ENCODE measurements at regions not wholly inside any gene's neighbourhood (a gene's known extent, or its start where the extent isn't known, plus 50 kb on each side); places are given as distances from the start of the nearest gene placed in this dataset.

DNA sequence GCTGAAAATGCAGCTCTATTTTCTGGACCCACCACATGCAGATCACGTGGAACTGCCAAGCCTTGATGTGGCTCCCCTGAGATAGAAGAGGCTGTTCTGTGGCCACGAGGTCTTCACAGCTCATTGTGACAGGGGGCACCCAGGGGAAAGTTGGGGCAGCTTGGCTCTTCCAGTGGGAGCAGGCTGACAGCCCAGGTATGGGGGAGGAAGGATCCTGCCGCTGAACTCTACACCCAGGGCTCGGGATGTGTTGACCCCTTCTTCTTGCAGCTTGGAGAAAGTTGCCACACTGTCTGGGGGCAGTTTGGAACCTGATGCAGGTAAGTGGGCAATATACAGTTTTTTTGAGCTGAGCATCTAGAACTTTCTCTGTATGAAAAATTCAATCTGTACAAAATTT lies 133.6 kb upstream of the PITX1 start:
- TF ChIP-seq, protein P1, sequence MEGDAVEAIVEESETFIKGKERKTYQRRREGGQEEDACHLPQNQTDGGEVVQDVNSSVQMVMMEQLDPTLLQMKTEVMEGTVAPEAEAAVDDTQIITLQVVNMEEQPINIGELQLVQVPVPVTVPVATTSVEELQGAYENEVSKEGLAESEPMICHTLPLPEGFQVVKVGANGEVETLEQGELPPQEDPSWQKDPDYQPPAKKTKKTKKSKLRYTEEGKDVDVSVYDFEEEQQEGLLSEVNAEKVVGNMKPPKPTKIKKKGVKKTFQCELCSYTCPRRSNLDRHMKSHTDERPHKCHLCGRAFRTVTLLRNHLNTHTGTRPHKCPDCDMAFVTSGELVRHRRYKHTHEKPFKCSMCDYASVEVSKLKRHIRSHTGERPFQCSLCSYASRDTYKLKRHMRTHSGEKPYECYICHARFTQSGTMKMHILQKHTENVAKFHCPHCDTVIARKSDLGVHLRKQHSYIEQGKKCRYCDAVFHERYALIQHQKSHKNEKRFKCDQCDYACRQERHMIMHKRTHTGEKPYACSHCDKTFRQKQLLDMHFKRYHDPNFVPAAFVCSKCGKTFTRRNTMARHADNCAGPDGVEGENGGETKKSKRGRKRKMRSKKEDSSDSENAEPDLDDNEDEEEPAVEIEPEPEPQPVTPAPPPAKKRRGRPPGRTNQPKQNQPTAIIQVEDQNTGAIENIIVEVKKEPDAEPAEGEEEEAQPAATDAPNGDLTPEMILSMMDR (IDR thresholded peaks at IDR 0.05) = no peak
- TF ChIP-seq POLR2AphosphoS5 (IDR thresholded peaks at IDR 0.05) = no peak

Data from breast epithelium (tissue), 3 donors.